ENCODE measurements at regions not wholly inside any gene's neighbourhood (a gene's known extent, or its start where the extent isn't known, plus 50 kb on each side); places are given as distances from the start of the nearest gene placed in this dataset.
"Not testable (repeated sequence)": the region's sequence is repeated elsewhere in the genome, so short reads cannot be mapped to it uniquely, and the experiment has no call there.

DNA sequence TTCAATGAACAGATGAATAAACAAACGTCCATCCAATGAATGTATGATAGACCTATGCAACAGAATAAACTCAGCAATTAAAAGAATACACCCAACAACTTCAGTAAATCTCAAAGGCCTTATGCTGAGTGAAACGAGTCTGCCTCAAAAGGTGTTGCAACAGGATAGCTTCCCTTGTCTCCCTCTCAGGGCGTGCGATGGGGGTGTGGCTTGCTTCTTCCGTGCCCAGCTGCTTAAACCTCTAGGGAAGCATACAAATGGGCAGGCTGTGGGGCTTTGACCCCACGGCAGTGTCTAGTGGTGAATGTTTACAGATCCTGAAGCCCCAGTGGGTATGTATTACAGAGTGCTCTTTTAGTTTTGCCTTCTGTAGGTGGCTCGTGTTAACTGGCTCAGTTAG, 87.0 kb upstream of the CCL21 start:
- DNase-seq = no peak

GRCh38 chr9:34793428-34793827, 83.5 kb upstream of the CCL21 start:
- no peak for DNase-seq

GRCh38 chr9:34783951-34784487, 74.1 kb upstream of the CCL21 start:
- DNase-seq = peak in 8 of 56 donors; percentile 2 to 30 (median 15)

- no peak for DNase-seq
Measured at GRCh38 chr9:34782372-34782771, 72.4 kb upstream of the CCL21 start.

- peak in 1 of 56 donors; percentile 32 for DNase-seq
Measured at GRCh38 chr9:34777666-34778065, 67.7 kb upstream of the CCL21 start.

- no peak for DNase-seq
Measured at GRCh38 chr9:34773955-34774354, 64.0 kb upstream of the CCL21 start.

- no peak for DNase-seq
Measured at GRCh38 chr9:34773306-34773910, 63.5 kb upstream of the CCL21 start.

GRCh38 chr9:34771007-34771406, 61.1 kb upstream of the CCL21 start:
- no peak for DNase-seq

- DNase-seq = not testable (repeated sequence)
Measured at GRCh38 chr9:34767087-34767486, 57.2 kb upstream of the CCL21 start.

- DNase-seq = peak in 37 of 56 donors; percentile 3 to 76 (median 31)
Measured at GRCh38 chr9:34760196-34761040, 50.5 kb upstream of the CCL21 start.

Measured in amygdala (tissue), 56 donors.